Brain microvascular endothelial cell (primary cell): ENCODE measurements at regions not wholly inside any gene's neighbourhood (a gene's known extent, or its start where the extent isn't known, plus 50 kb on each side); places are given as distances from the start of the nearest gene placed in this dataset.

Source experiments
- DNase-seq: peaks from one replicate; pipeline ENCODE4 v3.0.0-alpha.2; 2020
- H3K27ac ChIP-seq: fragments of 250-450 bp; sonication (Bioruptor Pico); 2 replicates; pipeline ENCODE4 v1.5.1; 2020; ENCODE audit warnings: mild to moderate bottlenecking, moderate library complexity
- H3K27me3 ChIP-seq: fragments of 250-450 bp; sonication (Bioruptor Pico); replicated peaks from 2 replicates; pipeline ENCODE4 v1.5.1; 2020; ENCODE audit warnings: mild to moderate bottlenecking
- H3K36me3 ChIP-seq: fragments of 250-450 bp; sonication (Bioruptor Pico); replicated peaks from 2 replicates; pipeline ENCODE4 v1.5.1; 2020; ENCODE audit warnings: mild to moderate bottlenecking
- H3K4me3 ChIP-seq: 2 replicates; pipeline ENCODE4 v1.5.1; 2011; ENCODE audit warnings: low read depth, mild to moderate bottlenecking, control low read depth, low read length, moderate library complexity
- CTCF ChIP-seq: IDR thresholded peaks from 2 replicates; pipeline ENCODE4 v1.5.1; 2011; ENCODE audit warnings: low read depth, mild to moderate bottlenecking, moderate library complexity, low read length, control low read depth, inconsistent platforms; ENCODE audit errors: missing control alignments
- in situ Hi-C: cut with HindIII; loops from 2 replicates; pipeline ENCODE4 v1.10.0; 2017; ENCODE audit warnings: low sequenced_read_pairs, low pct_ligation_motif_present

GRCh38 chr4:119721878-119722277, 93.3 kb upstream of the PDE5A start:
- no peak for DNase-seq
- no peak for TF ChIP-seq CTCF
- in situ Hi-C loops, result no loop called here

GRCh38 chr4:119715490-119716445, 87.2 kb upstream of the PDE5A start:
- TF ChIP-seq CTCF, result no peak
- Histone ChIP-seq H3K27ac (no peak overlapping the region), H3K36me3 (no peaks in the 10 kb centered on the region), H3K4me3 (no peak overlapping the region), H3K27me3 (no peaks in the 10 kb centered on the region)
- in situ Hi-C loops, result no loop called here
- no peak for DNase-seq

More at GRCh38 chr4:119721878-119722277, 93.3 kb upstream of the PDE5A start:
- Histone ChIP-seq H3K27me3 (no peaks in the 10 kb centered on the region), H3K27ac (no peak overlapping the region), H3K36me3 (no peaks in the 10 kb centered on the region), H3K4me3 (no peak overlapping the region)

- TF ChIP-seq CTCF, result no peak
- no peak overlapping the region for H3K4me3 ChIP-seq
- no peak for DNase-seq
- H3K27ac ChIP-seq, result no peak overlapping the region
- H3K36me3 ChIP-seq, result no peaks in the 10 kb centered on the region
- in situ Hi-C loops, result no loop called here
- no peaks in the 10 kb centered on the region for H3K27me3 ChIP-seq
These were observed 80.8 kb upstream of the PDE5A start for GRCh38 chr4:119709418-119709817.

GRCh38 chr4:119707336-119707735, 78.7 kb upstream of the PDE5A start:
- Histone ChIP-seq H3K27ac (no peak overlapping the region), H3K27me3 (no peaks in the 10 kb centered on the region), H3K36me3 (no peaks in the 10 kb centered on the region), H3K4me3 (no peak overlapping the region)
- no peak for TF ChIP-seq CTCF
- in situ Hi-C loops, result no loop called here
- no peak for DNase-seq

- Histone ChIP-seq H3K27me3 (no peaks in the 10 kb centered on the region), H3K4me3 (no peak overlapping the region), H3K27ac (no peak overlapping the region), H3K36me3 (no peaks in the 10 kb centered on the region)
- in situ Hi-C loops, result no loop called here
- no peak for DNase-seq
- no peak for TF ChIP-seq CTCF
These were observed 78.2 kb upstream of the PDE5A start for GRCh38 chr4:119706804-119707203.
